ENCODE measurements at regions not wholly inside any gene's neighbourhood (a gene's known extent, or its start where the extent isn't known, plus 50 kb on each side); places are given as distances from the start of the nearest gene placed in this dataset.

- peaks cover 2% of the 10 kb centered on the region for H3K27me3 Mint-ChIP-seq
- no peak for DNase-seq (ENCODE audit: low spot score, unreplicated experiment)
- H3K4me1 Mint-ChIP-seq (ENCODE audit: low read depth): no peaks in the 10 kb centered on the region
- no peak overlapping the region for H3K4me3 Mint-ChIP-seq (ENCODE audit: low read depth)
- H3K27ac Mint-ChIP-seq: no peak overlapping the region
- H3K9me3 Mint-ChIP-seq (ENCODE audit: low read depth): no peaks in the 10 kb centered on the region
- no peak for TF ChIP-seq CTCF (IDR thresholded peaks at IDR 0.05; ENCODE audit: unreplicated experiment)
- H3K36me3 Mint-ChIP-seq (ENCODE audit: insufficient read depth): no peaks in the 10 kb centered on the region
Observed at GRCh38 chr2:62441421-62441820, 64.6 kb downstream of the TMEM17 start.

GRCh38 chr2:62440281-62440946 lies 65.6 kb downstream of the TMEM17 start:
- no peaks in the 10 kb centered on the region for H3K4me1 Mint-ChIP-seq (ENCODE audit: low read depth)
- H3K36me3 Mint-ChIP-seq (ENCODE audit: insufficient read depth): no peaks in the 10 kb centered on the region
- H3K27ac Mint-ChIP-seq: no peak overlapping the region
- no peak for DNase-seq (ENCODE audit: low spot score, unreplicated experiment)
- no peaks in the 10 kb centered on the region for H3K9me3 Mint-ChIP-seq (ENCODE audit: low read depth)
- no peak for TF ChIP-seq CTCF (IDR thresholded peaks at IDR 0.05; ENCODE audit: unreplicated experiment)
- no peak overlapping the region for H3K4me3 Mint-ChIP-seq (ENCODE audit: low read depth)
- H3K27me3 Mint-ChIP-seq: peaks cover 2% of the 10 kb centered on the region

GRCh38 chr2:62439425-62439824 lies 66.6 kb downstream of the TMEM17 start:
- Mint-ChIP-seq H3K4me3 (ENCODE audit: low read depth) (no peak overlapping the region), H3K27ac (no peak overlapping the region), H3K36me3 (ENCODE audit: insufficient read depth) (no peaks in the 10 kb centered on the region), H3K9me3 (ENCODE audit: low read depth) (no peaks in the 10 kb centered on the region), H3K27me3 (peaks cover 2% of the 10 kb centered on the region), H3K4me1 (ENCODE audit: low read depth) (no peaks in the 10 kb centered on the region)
- TF ChIP-seq CTCF (IDR thresholded peaks at IDR 0.05; ENCODE audit: unreplicated experiment): no peak
- no peak for DNase-seq (ENCODE audit: low spot score, unreplicated experiment)

- Mint-ChIP-seq H3K4me3 (ENCODE audit: low read depth) (no peak overlapping the region), H3K9me3 (ENCODE audit: low read depth) (no peaks in the 10 kb centered on the region)
- no peak for TF ChIP-seq CTCF (IDR thresholded peaks at IDR 0.05; ENCODE audit: unreplicated experiment)
Observed at GRCh38 chr2:62437785-62438184, 68.2 kb downstream of the TMEM17 start.

GRCh38 chr2:62435720-62436119 lies 70.3 kb downstream of the TMEM17 start:
- no peak for TF ChIP-seq CTCF (IDR thresholded peaks at IDR 0.05; ENCODE audit: unreplicated experiment)
- Mint-ChIP-seq H3K27me3 (peaks cover 2% of the 10 kb centered on the region), H3K27ac (no peak overlapping the region), H3K4me3 (ENCODE audit: low read depth) (no peak overlapping the region), H3K9me3 (ENCODE audit: low read depth) (no peaks in the 10 kb centered on the region), H3K4me1 (ENCODE audit: low read depth) (peaks cover 1% of the 10 kb centered on the region), H3K36me3 (ENCODE audit: insufficient read depth) (no peaks in the 10 kb centered on the region)
- no peak for DNase-seq (ENCODE audit: low spot score, unreplicated experiment)

More at GRCh38 chr2:62437785-62438184, 68.2 kb downstream of the TMEM17 start:
- peaks cover 2% of the 10 kb centered on the region for H3K27me3 Mint-ChIP-seq
- H3K27ac Mint-ChIP-seq: no peak overlapping the region
- H3K4me1 Mint-ChIP-seq (ENCODE audit: low read depth): no peaks in the 10 kb centered on the region
- H3K36me3 Mint-ChIP-seq (ENCODE audit: insufficient read depth): no peaks in the 10 kb centered on the region
- no peak for DNase-seq (ENCODE audit: low spot score, unreplicated experiment)
